ENCODE measurements at regions not wholly inside any gene's neighbourhood (a gene's known extent, or its start where the extent isn't known, plus 50 kb on each side); places are given as distances from the start of the nearest gene placed in this dataset.

- TF ChIP-seq CTCF (IDR thresholded peaks at IDR 0.05), result no peak
- TF ChIP-seq EZH2 (IDR thresholded peaks at IDR 0.05; ENCODE audit: borderline replicate concordance, insufficient read depth, low read depth, low read length, poor library complexity, severe bottlenecking), result no peak
Observed at GRCh38 chr10:121049923-121050322, 198.8 kb downstream of the WDR11 start.

All from B cell (primary cell).